ENCODE measurements at regions not wholly inside any gene's neighbourhood (a gene's known extent, or its start where the extent isn't known, plus 50 kb on each side); places are given as distances from the start of the nearest gene placed in this dataset.

- Mint-ChIP-seq H3K4me1 (peaks cover 8% of the 10 kb centered on the region), H3K4me3 (no peak overlapping the region), H3K27ac (ENCODE audit: unreplicated experiment) (no peak overlapping the region), H3K27me3 (ENCODE audit: low read depth) (peaks cover under 1% of the 10 kb centered on the region), H3K9me3 (peaks cover 9% of the 10 kb centered on the region), H3K36me3 (ENCODE audit: low read depth) (no peaks in the 10 kb centered on the region)
- no peak for TF ChIP-seq CTCF (conservative IDR thresholded peaks at IDR 0.05)
- DNase-seq (ENCODE audit: low read depth, low spot score) = no peak
Measured at GRCh38 chr7:67408109-67408508, 411.5 kb downstream of the TYW1 start.

- Mint-ChIP-seq H3K27me3 (ENCODE audit: low read depth) (peaks cover 13% of the 10 kb centered on the region), H3K4me3 (no peak overlapping the region), H3K9me3 (peaks cover 7% of the 10 kb centered on the region), H3K4me1 (no peaks in the 10 kb centered on the region), H3K27ac (ENCODE audit: unreplicated experiment) (no peak overlapping the region), H3K36me3 (ENCODE audit: low read depth) (no peaks in the 10 kb centered on the region)
- DNase-seq (ENCODE audit: low read depth, low spot score) = no peak
- TF ChIP-seq CTCF (conservative IDR thresholded peaks at IDR 0.05) = no peak
Measured at GRCh38 chr7:67413670-67414069, 417.0 kb downstream of the TYW1 start.

GRCh38 chr7:67414858-67415257, 418.2 kb downstream of the TYW1 start:
- peaks cover 7% of the 10 kb centered on the region for H3K9me3 Mint-ChIP-seq
- H3K27ac Mint-ChIP-seq (ENCODE audit: unreplicated experiment) = no peak overlapping the region
- no peak for TF ChIP-seq CTCF (conservative IDR thresholded peaks at IDR 0.05)
- DNase-seq (ENCODE audit: low read depth, low spot score) = no peak
- H3K27me3 Mint-ChIP-seq (ENCODE audit: low read depth) = peaks cover 13% of the 10 kb centered on the region
- H3K4me3 Mint-ChIP-seq = no peak overlapping the region
- no peaks in the 10 kb centered on the region for H3K36me3 Mint-ChIP-seq (ENCODE audit: low read depth)
- no peaks in the 10 kb centered on the region for H3K4me1 Mint-ChIP-seq

- Mint-ChIP-seq H3K27me3 (ENCODE audit: low read depth) (peaks cover 6% of the 10 kb centered on the region), H3K4me1 (no peaks in the 10 kb centered on the region), H3K4me3 (no peak overlapping the region), H3K36me3 (ENCODE audit: low read depth) (no peaks in the 10 kb centered on the region), H3K27ac (ENCODE audit: unreplicated experiment) (no peak overlapping the region), H3K9me3 (no peaks in the 10 kb centered on the region)
- TF ChIP-seq CTCF (conservative IDR thresholded peaks at IDR 0.05) = no peak
- DNase-seq (ENCODE audit: low read depth, low spot score) = no peak
Measured at GRCh38 chr7:67422601-67423000, 426.0 kb downstream of the TYW1 start.

GRCh38 chr7:67423065-67423464, 426.4 kb downstream of the TYW1 start:
- Mint-ChIP-seq H3K27ac (ENCODE audit: unreplicated experiment) (no peak overlapping the region), H3K4me3 (no peak overlapping the region), H3K9me3 (no peaks in the 10 kb centered on the region), H3K36me3 (ENCODE audit: low read depth) (no peaks in the 10 kb centered on the region), H3K27me3 (ENCODE audit: low read depth) (peaks cover 6% of the 10 kb centered on the region), H3K4me1 (no peaks in the 10 kb centered on the region)
- TF ChIP-seq CTCF (conservative IDR thresholded peaks at IDR 0.05) = no peak
- DNase-seq (ENCODE audit: low read depth, low spot score) = no peak

GRCh38 chr7:67426654-67427053, 430.0 kb downstream of the TYW1 start:
- no peaks in the 10 kb centered on the region for H3K9me3 Mint-ChIP-seq
- H3K4me3 Mint-ChIP-seq = no peak overlapping the region
- no peaks in the 10 kb centered on the region for H3K4me1 Mint-ChIP-seq
- no peak for TF ChIP-seq CTCF (conservative IDR thresholded peaks at IDR 0.05)
- H3K36me3 Mint-ChIP-seq (ENCODE audit: low read depth) = no peaks in the 10 kb centered on the region
- no peak overlapping the region for H3K27ac Mint-ChIP-seq (ENCODE audit: unreplicated experiment)
- peaks cover 6% of the 10 kb centered on the region for H3K27me3 Mint-ChIP-seq (ENCODE audit: low read depth)
- DNase-seq (ENCODE audit: low read depth, low spot score) = no peak
